ENCODE measurements at regions not wholly inside any gene's neighbourhood (a gene's known extent, or its start where the extent isn't known, plus 50 kb on each side); places are given as distances from the start of the nearest gene placed in this dataset.

- intact Hi-C loops (cut with micrococcal nuclease): no loop called here
- DNase-seq: no peak
- no peak overlapping the region for H3K4me3 Mint-ChIP-seq
- H3K4me1 Mint-ChIP-seq (ENCODE audit: low read depth): no peaks in the 10 kb centered on the region
- no peaks in the 10 kb centered on the region for H3K36me3 Mint-ChIP-seq (ENCODE audit: low read depth)
- H3K27ac Mint-ChIP-seq: no peak overlapping the region
- H3K27me3 Mint-ChIP-seq (ENCODE audit: low read depth): no peaks in the 10 kb centered on the region
- CTCF ChIA-PET: no interaction called here
- peaks cover 6% of the 10 kb centered on the region for H3K9me3 Mint-ChIP-seq
Measured at GRCh38 chr9:23551929-23552707, 273.9 kb downstream of the ELAVL2 start.

- intact Hi-C loops (cut with micrococcal nuclease): no loop called here
- CTCF ChIA-PET: no interaction called here
Measured at GRCh38 chr9:23552876-23553601, 273.0 kb downstream of the ELAVL2 start.

GRCh38 chr9:23554686-23555085 is 271.4 kb downstream of the ELAVL2 start:
- intact Hi-C loops (cut with micrococcal nuclease): no loop called here
- Mint-ChIP-seq H3K4me1 (ENCODE audit: low read depth) (no peaks in the 10 kb centered on the region), H3K36me3 (ENCODE audit: low read depth) (no peaks in the 10 kb centered on the region), H3K27me3 (ENCODE audit: low read depth) (no peaks in the 10 kb centered on the region), H3K27ac (no peak overlapping the region), H3K9me3 (peaks cover 8% of the 10 kb centered on the region), H3K4me3 (no peak overlapping the region)
- DNase-seq: no peak
- CTCF ChIA-PET: no interaction called here

More at GRCh38 chr9:23552876-23553601, 273.0 kb downstream of the ELAVL2 start:
- DNase-seq: no peak
- peaks cover 3% of the 10 kb centered on the region for H3K9me3 Mint-ChIP-seq
- H3K4me3 Mint-ChIP-seq: no peak overlapping the region
- no peaks in the 10 kb centered on the region for H3K4me1 Mint-ChIP-seq (ENCODE audit: low read depth)
- no peaks in the 10 kb centered on the region for H3K27me3 Mint-ChIP-seq (ENCODE audit: low read depth)
- H3K36me3 Mint-ChIP-seq (ENCODE audit: low read depth): no peaks in the 10 kb centered on the region
- no peak overlapping the region for H3K27ac Mint-ChIP-seq

- H3K27me3 Mint-ChIP-seq (ENCODE audit: low read depth): no peaks in the 10 kb centered on the region
- intact Hi-C loops (cut with micrococcal nuclease): no loop called here
- CTCF ChIA-PET: no interaction called here
Measured at GRCh38 chr9:23555851-23556250, 270.2 kb downstream of the ELAVL2 start.

GRCh38 chr9:23556459-23556858 is 269.6 kb downstream of the ELAVL2 start:
- intact Hi-C loops (cut with micrococcal nuclease): no loop called here
- Mint-ChIP-seq H3K36me3 (ENCODE audit: low read depth) (no peaks in the 10 kb centered on the region), H3K27me3 (ENCODE audit: low read depth) (no peaks in the 10 kb centered on the region), H3K9me3 (peaks cover 8% of the 10 kb centered on the region), H3K4me3 (no peak overlapping the region), H3K4me1 (ENCODE audit: low read depth) (no peaks in the 10 kb centered on the region), H3K27ac (no peak overlapping the region)
- DNase-seq: no peak
- CTCF ChIA-PET: no interaction called here

More at GRCh38 chr9:23555851-23556250, 270.2 kb downstream of the ELAVL2 start:
- no peaks in the 10 kb centered on the region for H3K4me1 Mint-ChIP-seq (ENCODE audit: low read depth)
- no peak overlapping the region for H3K27ac Mint-ChIP-seq
- H3K9me3 Mint-ChIP-seq: peaks cover 8% of the 10 kb centered on the region
- DNase-seq: no peak
- H3K36me3 Mint-ChIP-seq (ENCODE audit: low read depth): no peaks in the 10 kb centered on the region
- H3K4me3 Mint-ChIP-seq: no peak overlapping the region

GRCh38 chr9:23557689-23558088 is 268.4 kb downstream of the ELAVL2 start:
- no peak overlapping the region for H3K27ac Mint-ChIP-seq
- H3K4me3 Mint-ChIP-seq: no peak overlapping the region
- H3K36me3 Mint-ChIP-seq (ENCODE audit: low read depth): no peaks in the 10 kb centered on the region
- H3K9me3 Mint-ChIP-seq: peaks cover 8% of the 10 kb centered on the region
- H3K4me1 Mint-ChIP-seq (ENCODE audit: low read depth): no peaks in the 10 kb centered on the region
- CTCF ChIA-PET: no interaction called here
- intact Hi-C loops (cut with micrococcal nuclease): no loop called here
- DNase-seq: no peak
- H3K27me3 Mint-ChIP-seq (ENCODE audit: low read depth): no peaks in the 10 kb centered on the region

GRCh38 chr9:23559522-23559921 is 266.5 kb downstream of the ELAVL2 start:
- H3K27me3 Mint-ChIP-seq (ENCODE audit: low read depth): no peaks in the 10 kb centered on the region
- CTCF ChIA-PET: no interaction called here
- H3K4me1 Mint-ChIP-seq (ENCODE audit: low read depth): no peaks in the 10 kb centered on the region
- no peak overlapping the region for H3K27ac Mint-ChIP-seq
- no peak overlapping the region for H3K4me3 Mint-ChIP-seq
- intact Hi-C loops (cut with micrococcal nuclease): no loop called here
- H3K9me3 Mint-ChIP-seq: peaks cover 8% of the 10 kb centered on the region
- no peak for DNase-seq
- H3K36me3 Mint-ChIP-seq (ENCODE audit: low read depth): no peaks in the 10 kb centered on the region

- Mint-ChIP-seq H3K4me3 (no peak overlapping the region), H3K27ac (no peak overlapping the region), H3K36me3 (ENCODE audit: low read depth) (no peaks in the 10 kb centered on the region), H3K4me1 (ENCODE audit: low read depth) (no peaks in the 10 kb centered on the region), H3K9me3 (peaks cover 4% of the 10 kb centered on the region), H3K27me3 (ENCODE audit: low read depth) (no peaks in the 10 kb centered on the region)
- intact Hi-C loops (cut with micrococcal nuclease): no loop called here
- DNase-seq: no peak
- CTCF ChIA-PET: no interaction called here
Measured at GRCh38 chr9:23563517-23563916, 262.5 kb downstream of the ELAVL2 start.

- Mint-ChIP-seq H3K27me3 (ENCODE audit: low read depth) (no peaks in the 10 kb centered on the region), H3K4me3 (no peak overlapping the region), H3K9me3 (peaks cover 2% of the 10 kb centered on the region), H3K36me3 (ENCODE audit: low read depth) (no peaks in the 10 kb centered on the region), H3K27ac (no peak overlapping the region), H3K4me1 (ENCODE audit: low read depth) (no peaks in the 10 kb centered on the region)
- intact Hi-C loops (cut with micrococcal nuclease): no loop called here
- DNase-seq: no peak
- CTCF ChIA-PET: no interaction called here
Measured at GRCh38 chr9:23567516-23568165, 258.4 kb downstream of the ELAVL2 start.

- no peak overlapping the region for H3K4me3 Mint-ChIP-seq
- DNase-seq: no peak
- CTCF ChIA-PET: no interaction called here
- no peaks in the 10 kb centered on the region for H3K4me1 Mint-ChIP-seq (ENCODE audit: low read depth)
- H3K36me3 Mint-ChIP-seq (ENCODE audit: low read depth): no peaks in the 10 kb centered on the region
- intact Hi-C loops (cut with micrococcal nuclease): no loop called here
- H3K9me3 Mint-ChIP-seq: no peaks in the 10 kb centered on the region
- no peaks in the 10 kb centered on the region for H3K27me3 Mint-ChIP-seq (ENCODE audit: low read depth)
- H3K27ac Mint-ChIP-seq: no peak overlapping the region
Measured at GRCh38 chr9:23571414-23572104, 254.5 kb downstream of the ELAVL2 start.

GRCh38 chr9:23573800-23574199 is 252.2 kb downstream of the ELAVL2 start:
- Mint-ChIP-seq H3K36me3 (ENCODE audit: low read depth) (no peaks in the 10 kb centered on the region), H3K27me3 (ENCODE audit: low read depth) (no peaks in the 10 kb centered on the region), H3K27ac (no peak overlapping the region), H3K9me3 (peaks cover 2% of the 10 kb centered on the region), H3K4me3 (no peak overlapping the region), H3K4me1 (ENCODE audit: low read depth) (no peaks in the 10 kb centered on the region)
- no peak for DNase-seq
- intact Hi-C loops (cut with micrococcal nuclease): no loop called here
- CTCF ChIA-PET: no interaction called here

- Mint-ChIP-seq H3K4me1 (ENCODE audit: low read depth) (no peaks in the 10 kb centered on the region), H3K27me3 (ENCODE audit: low read depth) (no peaks in the 10 kb centered on the region), H3K9me3 (peaks cover 2% of the 10 kb centered on the region), H3K27ac (no peak overlapping the region), H3K4me3 (no peak overlapping the region), H3K36me3 (ENCODE audit: low read depth) (no peaks in the 10 kb centered on the region)
- CTCF ChIA-PET: no interaction called here
- intact Hi-C loops (cut with micrococcal nuclease): no loop called here
- DNase-seq: no peak
Measured at GRCh38 chr9:23577611-23578010, 248.4 kb downstream of the ELAVL2 start.

Data from activated naive CD4-positive, alpha-beta T cell treated with anti-CD3 and anti-CD28 coated beads for 36 hours (primary cell).